ENCODE measurements at regions not wholly inside any gene's neighbourhood (a gene's known extent, or its start where the extent isn't known, plus 50 kb on each side); places are given as distances from the start of the nearest gene placed in this dataset.

DNA sequence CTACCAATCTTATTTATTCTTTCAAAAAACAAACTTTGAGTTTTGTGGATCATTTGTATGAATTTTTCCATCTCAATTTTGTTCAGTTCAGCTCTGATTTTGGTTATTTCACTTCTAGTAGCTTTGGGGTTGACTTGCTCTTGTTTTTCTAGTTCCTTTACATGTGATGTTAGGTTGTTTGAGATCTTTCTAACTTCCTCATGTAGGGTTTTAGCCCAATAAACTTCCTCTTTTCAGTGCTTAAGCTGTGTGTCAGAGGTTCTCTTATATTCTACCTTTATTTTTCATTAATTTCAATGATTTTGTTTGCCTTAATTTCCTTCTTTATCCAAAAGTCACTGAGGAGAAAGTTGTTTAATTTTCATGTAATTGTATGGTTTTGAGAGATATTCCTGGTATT is 860.4 kb upstream of the FBXO33 start:
- no peak for DNase-seq (ENCODE audit: extremely low read depth, insufficient read length)
- no peaks in the 10 kb centered on the region for H3K27me3 ChIP-seq (replicated peaks; ENCODE audit: control insufficient read depth, insufficient read depth, low read length)
- TF ChIP-seq, protein P1, sequence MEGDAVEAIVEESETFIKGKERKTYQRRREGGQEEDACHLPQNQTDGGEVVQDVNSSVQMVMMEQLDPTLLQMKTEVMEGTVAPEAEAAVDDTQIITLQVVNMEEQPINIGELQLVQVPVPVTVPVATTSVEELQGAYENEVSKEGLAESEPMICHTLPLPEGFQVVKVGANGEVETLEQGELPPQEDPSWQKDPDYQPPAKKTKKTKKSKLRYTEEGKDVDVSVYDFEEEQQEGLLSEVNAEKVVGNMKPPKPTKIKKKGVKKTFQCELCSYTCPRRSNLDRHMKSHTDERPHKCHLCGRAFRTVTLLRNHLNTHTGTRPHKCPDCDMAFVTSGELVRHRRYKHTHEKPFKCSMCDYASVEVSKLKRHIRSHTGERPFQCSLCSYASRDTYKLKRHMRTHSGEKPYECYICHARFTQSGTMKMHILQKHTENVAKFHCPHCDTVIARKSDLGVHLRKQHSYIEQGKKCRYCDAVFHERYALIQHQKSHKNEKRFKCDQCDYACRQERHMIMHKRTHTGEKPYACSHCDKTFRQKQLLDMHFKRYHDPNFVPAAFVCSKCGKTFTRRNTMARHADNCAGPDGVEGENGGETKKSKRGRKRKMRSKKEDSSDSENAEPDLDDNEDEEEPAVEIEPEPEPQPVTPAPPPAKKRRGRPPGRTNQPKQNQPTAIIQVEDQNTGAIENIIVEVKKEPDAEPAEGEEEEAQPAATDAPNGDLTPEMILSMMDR (IDR thresholded peaks at IDR 0.05; ENCODE audit: insufficient read depth, low read length, poor library complexity, severe bottlenecking) = no peak
- H3K36me3 ChIP-seq (ENCODE audit: control insufficient read depth, insufficient read depth, low read length) = no peaks in the 10 kb centered on the region
- no peak overlapping the region for H3K4me3 ChIP-seq (replicated peaks; ENCODE audit: low read depth, low read length)

DNA sequence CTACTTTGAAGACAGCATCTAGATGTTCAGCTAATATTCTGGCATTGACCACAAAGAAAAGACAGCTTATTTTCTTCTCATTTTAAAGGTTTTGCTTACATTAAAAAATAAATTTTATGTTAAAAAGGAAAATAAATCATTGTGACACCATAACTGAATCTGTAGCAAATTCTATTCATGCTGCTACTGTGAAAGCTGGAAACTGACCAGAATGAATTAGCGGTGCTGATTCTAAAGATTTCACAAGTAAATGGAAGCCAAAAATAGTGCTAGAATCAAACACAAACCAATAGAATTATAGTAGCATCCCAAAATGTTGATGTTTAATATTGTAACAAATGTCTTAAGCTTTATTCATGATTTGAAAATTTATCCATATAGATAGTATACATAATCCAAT is 850.0 kb upstream of the FBXO33 start:
- H3K27me3 ChIP-seq (replicated peaks; ENCODE audit: control insufficient read depth, insufficient read depth, low read length) = no peaks in the 10 kb centered on the region

DNA sequence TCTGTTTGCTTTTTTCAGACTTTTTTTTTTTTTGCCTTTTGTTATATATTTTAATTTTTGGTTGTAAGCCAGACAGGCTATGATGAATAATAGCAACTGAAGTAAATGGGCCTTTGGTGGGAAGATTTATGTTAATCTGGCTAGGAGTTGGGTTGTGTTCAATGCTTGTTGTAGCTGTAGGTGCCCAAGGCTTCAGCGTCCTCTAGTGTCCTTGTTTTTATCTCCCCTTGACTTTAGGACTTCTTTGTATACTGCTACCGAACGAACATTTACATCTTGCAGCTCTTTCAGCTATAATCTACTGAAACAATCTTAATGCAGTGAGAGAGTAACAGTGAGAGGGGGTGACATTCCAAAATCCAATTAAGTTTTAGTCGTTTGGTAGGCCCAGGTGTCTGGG is 848.4 kb upstream of the FBXO33 start:
- Histone ChIP-seq H3K36me3 (ENCODE audit: control insufficient read depth, insufficient read depth, low read length) (no peaks in the 10 kb centered on the region), H3K4me3 (replicated peaks; ENCODE audit: low read depth, low read length) (no peak overlapping the region), H3K27me3 (replicated peaks; ENCODE audit: control insufficient read depth, insufficient read depth, low read length) (no peaks in the 10 kb centered on the region)
- TF ChIP-seq, protein P1 (IDR thresholded peaks at IDR 0.05; ENCODE audit: insufficient read depth, low read length, poor library complexity, severe bottlenecking) = no peak
- no peak for DNase-seq (ENCODE audit: extremely low read depth, insufficient read length)

More for the DNA sequence above, 850.0 kb upstream of the FBXO33 start:
- TF ChIP-seq, protein P1 (IDR thresholded peaks at IDR 0.05; ENCODE audit: insufficient read depth, low read length, poor library complexity, severe bottlenecking) = no peak
- no peak overlapping the region for H3K4me3 ChIP-seq (replicated peaks; ENCODE audit: low read depth, low read length)
- H3K36me3 ChIP-seq (ENCODE audit: control insufficient read depth, insufficient read depth, low read length) = no peaks in the 10 kb centered on the region
- no peak for DNase-seq (ENCODE audit: extremely low read depth, insufficient read length)

DNA sequence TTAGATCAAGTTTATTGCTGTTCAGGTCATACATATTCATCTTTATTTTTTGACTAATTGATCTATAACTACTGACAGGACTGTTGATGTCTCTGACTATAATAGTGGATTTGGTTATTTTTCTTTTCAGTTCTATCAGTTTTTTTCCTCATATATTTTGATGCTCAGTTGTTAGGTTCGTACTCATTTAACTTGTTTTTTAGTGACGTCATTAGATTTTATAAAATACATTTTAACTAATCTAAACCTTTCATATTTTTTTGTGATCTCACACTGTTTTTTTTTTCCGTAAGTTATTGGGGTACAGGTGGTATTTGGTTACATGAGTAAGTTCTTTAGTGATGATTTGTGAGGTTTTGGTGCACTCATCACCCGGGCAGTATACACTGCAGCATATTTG is 841.2 kb upstream of the FBXO33 start:
- H3K36me3 ChIP-seq (ENCODE audit: control insufficient read depth, insufficient read depth, low read length) = no peaks in the 10 kb centered on the region
- H3K4me3 ChIP-seq (replicated peaks; ENCODE audit: low read depth, low read length) = no peak overlapping the region
- H3K27me3 ChIP-seq (replicated peaks; ENCODE audit: control insufficient read depth, insufficient read depth, low read length) = no peaks in the 10 kb centered on the region
- TF ChIP-seq, protein P1 (IDR thresholded peaks at IDR 0.05; ENCODE audit: insufficient read depth, low read length, poor library complexity, severe bottlenecking) = no peak
- DNase-seq (ENCODE audit: extremely low read depth, insufficient read length) = no peak

DNA sequence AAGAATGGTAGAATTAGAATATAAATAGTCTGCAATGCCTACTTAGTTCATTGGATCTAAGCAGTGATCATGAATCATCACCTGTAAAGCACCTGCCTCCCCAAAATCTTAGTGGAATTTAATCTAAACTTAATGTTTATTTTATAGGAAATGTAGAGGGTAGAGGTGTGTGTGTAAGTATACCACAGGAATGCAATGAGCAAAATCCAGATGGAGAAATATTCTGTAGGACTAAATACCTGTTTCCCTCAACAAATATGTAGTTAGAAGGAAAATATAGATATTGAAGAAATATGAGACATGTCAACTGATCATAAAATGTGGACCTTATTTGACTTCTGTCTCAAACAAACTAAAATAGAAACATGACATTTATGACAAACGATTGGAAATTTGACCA is 839.2 kb upstream of the FBXO33 start:
- no peaks in the 10 kb centered on the region for H3K27me3 ChIP-seq (replicated peaks; ENCODE audit: control insufficient read depth, insufficient read depth, low read length)
- H3K4me3 ChIP-seq (replicated peaks; ENCODE audit: low read depth, low read length) = no peak overlapping the region
- DNase-seq (ENCODE audit: extremely low read depth, insufficient read length) = no peak
- TF ChIP-seq, protein P1 (IDR thresholded peaks at IDR 0.05; ENCODE audit: insufficient read depth, low read length, poor library complexity, severe bottlenecking) = no peak
- H3K36me3 ChIP-seq (ENCODE audit: control insufficient read depth, insufficient read depth, low read length) = no peaks in the 10 kb centered on the region

DNA sequence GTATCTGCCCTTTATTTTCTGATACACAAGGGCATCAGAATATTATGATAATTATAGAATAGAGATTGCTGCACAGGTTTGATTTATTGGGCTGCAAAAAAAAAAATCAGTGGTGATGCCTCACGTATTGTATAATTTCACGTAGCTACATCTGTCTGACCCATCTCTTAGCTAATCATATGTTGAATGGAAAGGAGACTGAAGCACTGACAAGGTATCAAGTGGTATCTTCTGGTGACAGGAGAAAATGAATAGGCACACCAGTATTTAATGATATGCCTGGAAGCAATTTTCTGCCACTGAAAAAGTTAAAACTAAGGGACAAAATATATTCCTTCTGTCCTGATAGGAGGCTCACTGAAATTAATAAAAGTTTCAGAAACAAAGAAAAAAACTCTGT is 837.2 kb upstream of the FBXO33 start:
- TF ChIP-seq, protein P1 (IDR thresholded peaks at IDR 0.05; ENCODE audit: insufficient read depth, low read length, poor library complexity, severe bottlenecking) = no peak
- no peak for DNase-seq (ENCODE audit: extremely low read depth, insufficient read length)

More for the DNA sequence above, 837.2 kb upstream of the FBXO33 start:
- H3K4me3 ChIP-seq (replicated peaks; ENCODE audit: low read depth, low read length) = no peak overlapping the region
- H3K27me3 ChIP-seq (replicated peaks; ENCODE audit: control insufficient read depth, insufficient read depth, low read length) = no peaks in the 10 kb centered on the region
- no peaks in the 10 kb centered on the region for H3K36me3 ChIP-seq (ENCODE audit: control insufficient read depth, insufficient read depth, low read length)

Measured in GM06990 (cell line).